Duodenal mucosa (tissue), 2 donors: ENCODE measurements at regions not wholly inside any gene's neighbourhood (a gene's known extent, or its start where the extent isn't known, plus 50 kb on each side); places are given as distances from the start of the nearest gene placed in this dataset.
"Not testable (repeated sequence)": the region's sequence is repeated elsewhere in the genome, so short reads cannot be mapped to it uniquely, and the experiment has no call there.

Experiments used
- H3K27ac ChIP-seq: one replicate; pipeline ENCODE4 v1.7.0; 2013; ENCODE audit warnings: low read depth, low read length
- H3K27me3 ChIP-seq, 2 donors: one replicate each; pipeline ENCODE4 v1.7.0; 2013; ENCODE audit warnings: low read length in 2 of 2, control low read depth in 1 of 2; ENCODE audit not compliant: insufficient read depth in 2 of 2, control insufficient read depth in 1 of 2
- H3K36me3 ChIP-seq, 2 donors: one replicate each; pipeline ENCODE4 v1.7.0; 2013; ENCODE audit warnings: low read length in 2 of 2, control low read depth in 1 of 2; ENCODE audit not compliant: insufficient read depth in 2 of 2, control insufficient read depth in 1 of 2
- H3K4me1 ChIP-seq, 2 donors: one replicate each; pipeline ENCODE4 v1.7.0; 2013; ENCODE audit warnings: low read length in 2 of 2, control low read depth in 1 of 2; ENCODE audit not compliant: insufficient read depth in 2 of 2, control insufficient read depth in 1 of 2
- H3K4me3 ChIP-seq, 2 donors: one replicate each; pipeline ENCODE4 v1.7.0; 2013; ENCODE audit warnings: low read length in 2 of 2, low read depth in 1 of 2
- H3K9ac ChIP-seq, 2 donors: one replicate each; pipeline ENCODE4 v1.7.0; 2013; ENCODE audit warnings: low read length in 2 of 2, low read depth in 1 of 2
- H3K9me3 ChIP-seq, 2 donors: one replicate each; pipeline ENCODE4 v1.7.0; 2013; ENCODE audit warnings: low read length in 2 of 2, control low read depth in 1 of 2; ENCODE audit not compliant: control insufficient read depth in 1 of 2

DNA sequence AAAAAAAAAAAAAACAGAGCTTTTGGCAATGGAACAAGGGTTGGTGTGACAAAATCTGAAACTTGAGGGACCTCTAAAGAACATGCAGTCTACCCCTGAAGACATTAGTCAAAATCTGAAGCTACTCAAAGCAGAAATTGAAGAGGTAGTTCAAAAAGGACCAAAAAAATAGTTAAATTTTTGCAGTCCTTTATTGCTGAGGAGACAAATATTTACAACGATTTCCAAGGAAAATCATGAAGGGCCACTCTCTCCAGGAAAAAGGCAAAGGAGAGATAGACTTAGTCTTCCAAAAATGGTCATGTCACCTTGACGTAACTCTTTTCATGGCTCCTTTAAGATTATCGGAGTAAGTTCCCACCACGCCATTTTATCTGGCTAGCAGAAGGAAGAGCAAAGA is 452.0 kb downstream of the XIRP2 start:
- no peaks in the 10 kb centered on the region for H3K36me3 ChIP-seq
- H3K9me3 ChIP-seq = no peaks in the 10 kb centered on the region
- no peaks in the 10 kb centered on the region for H3K4me1 ChIP-seq
- no peak overlapping the region for H3K4me3 ChIP-seq
- H3K27me3 ChIP-seq = no peaks in the 10 kb centered on the region
- no peak overlapping the region for H3K27ac ChIP-seq
- no peak overlapping the region for H3K9ac ChIP-seq

DNA sequence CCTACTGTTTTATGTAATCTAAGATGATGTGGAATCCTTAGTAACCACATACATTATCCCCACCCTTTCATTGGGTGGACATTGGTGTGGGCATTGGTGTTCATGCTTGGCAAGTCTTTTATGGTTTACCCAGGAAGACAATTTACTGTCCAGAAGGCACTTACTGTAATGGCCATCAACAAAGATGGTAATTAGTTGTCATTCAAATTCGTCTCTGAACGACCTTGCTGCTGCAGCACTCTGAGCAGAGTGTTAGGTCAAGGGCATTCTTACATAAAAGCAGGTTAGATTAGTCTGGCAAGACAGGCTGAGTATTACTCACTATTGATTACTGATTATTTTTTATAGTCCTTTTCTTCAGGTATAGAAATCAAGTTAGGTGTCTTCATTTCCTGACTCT is 447.9 kb downstream of the XIRP2 start:
- H3K9ac ChIP-seq = no peak overlapping the region
- H3K36me3 ChIP-seq = no peaks in the 10 kb centered on the region
- no peak overlapping the region for H3K27ac ChIP-seq
- H3K9me3 ChIP-seq = no peaks in the 10 kb centered on the region
- H3K4me1 ChIP-seq = no peaks in the 10 kb centered on the region
- no peaks in the 10 kb centered on the region for H3K27me3 ChIP-seq
- no peak overlapping the region for H3K4me3 ChIP-seq

- Histone ChIP-seq H3K27ac (no peak overlapping the region), H3K4me1 (no peaks in the 10 kb centered on the region), H3K4me3 (no peak overlapping the region), H3K9me3 (no peaks in the 10 kb centered on the region), H3K36me3 (no peaks in the 10 kb centered on the region), H3K9ac (no peak overlapping the region), H3K27me3 (no peaks in the 10 kb centered on the region)
Measured at GRCh38 chr2:167335541-167335992, 447.3 kb downstream of the XIRP2 start.

GRCh38 chr2:167334146-167334742 is 446.0 kb downstream of the XIRP2 start:
- Histone ChIP-seq H3K4me1 (no peaks in the 10 kb centered on the region), H3K9ac (no peak overlapping the region), H3K4me3 (no peak overlapping the region), H3K27ac (no peak overlapping the region), H3K27me3 (no peaks in the 10 kb centered on the region), H3K9me3 (no peaks in the 10 kb centered on the region), H3K36me3 (no peaks in the 10 kb centered on the region)

- Histone ChIP-seq H3K9me3 (no peaks in the 10 kb centered on the region), H3K9ac (no peak overlapping the region)
Measured at GRCh38 chr2:167333245-167333644, 445.0 kb downstream of the XIRP2 start.

GRCh38 chr2:167332358-167332757 is 444.1 kb downstream of the XIRP2 start:
- Histone ChIP-seq H3K27me3 (no peaks in the 10 kb centered on the region), H3K27ac (no peak overlapping the region), H3K4me1 (no peaks in the 10 kb centered on the region), H3K36me3 (no peaks in the 10 kb centered on the region), H3K4me3 (no peak overlapping the region), H3K9me3 (no peaks in the 10 kb centered on the region), H3K9ac (no peak overlapping the region)

More at GRCh38 chr2:167333245-167333644, 445.0 kb downstream of the XIRP2 start:
- Histone ChIP-seq H3K36me3 (no peaks in the 10 kb centered on the region), H3K4me3 (no peak overlapping the region), H3K27ac (no peak overlapping the region), H3K4me1 (no peaks in the 10 kb centered on the region), H3K27me3 (no peaks in the 10 kb centered on the region)

DNA sequence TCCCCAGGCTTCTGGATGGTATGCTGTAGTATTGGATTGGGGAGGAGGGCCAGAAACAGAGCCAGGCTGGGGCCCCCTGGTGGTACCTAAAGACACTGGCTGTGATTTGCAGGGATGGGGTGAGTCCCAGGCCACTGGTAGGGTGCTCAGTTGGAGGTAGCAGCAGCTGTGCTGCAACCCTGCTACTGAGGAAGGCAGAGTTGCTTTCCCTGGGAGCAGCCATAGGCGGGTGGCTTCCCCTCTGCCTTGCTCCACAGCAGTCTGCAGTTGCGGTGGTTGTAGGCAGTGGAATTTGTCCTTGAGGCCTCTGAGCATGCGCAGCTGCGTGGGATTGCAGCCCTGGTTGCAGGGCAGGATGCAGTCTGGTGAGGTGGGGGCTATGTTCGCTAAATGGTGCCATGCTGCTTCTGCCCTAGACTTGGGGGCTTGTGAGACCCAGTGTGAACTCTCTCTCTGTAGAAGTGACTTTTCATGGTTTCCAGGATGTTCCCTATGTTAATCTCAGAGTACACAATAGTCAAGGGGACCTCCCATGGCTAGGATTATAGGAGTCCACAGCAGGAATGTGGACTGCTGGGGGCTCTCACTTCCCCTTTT is 443.5 kb downstream of the XIRP2 start:
- Histone ChIP-seq H3K36me3 (no peaks in the 10 kb centered on the region), H3K27ac (no peak overlapping the region), H3K4me3 (no peak overlapping the region), H3K9ac (no peak overlapping the region), H3K4me1 (no peaks in the 10 kb centered on the region), H3K9me3 (no peaks in the 10 kb centered on the region), H3K27me3 (no peaks in the 10 kb centered on the region)

GRCh38 chr2:167328808-167329207 is 440.5 kb downstream of the XIRP2 start:
- not testable (repeated sequence) for H3K9ac ChIP-seq, H3K36me3 ChIP-seq, H3K4me3 ChIP-seq, H3K4me1 ChIP-seq, H3K9me3 ChIP-seq, H3K27ac ChIP-seq, H3K27me3 ChIP-seq

- Histone ChIP-seq H3K9ac (no peak overlapping the region), H3K9me3 (no peaks in the 10 kb centered on the region), H3K4me3 (no peak overlapping the region), H3K27me3 (no peaks in the 10 kb centered on the region), H3K27ac (no peak overlapping the region), H3K4me1 (no peaks in the 10 kb centered on the region), H3K36me3 (no peaks in the 10 kb centered on the region)
Measured at GRCh38 chr2:167322795-167323194, 434.5 kb downstream of the XIRP2 start.

GRCh38 chr2:167318581-167318980 is 430.3 kb downstream of the XIRP2 start:
- Histone ChIP-seq H3K4me1 (no peaks in the 10 kb centered on the region), H3K27me3 (no peaks in the 10 kb centered on the region), H3K9ac (no peak overlapping the region), H3K36me3 (no peaks in the 10 kb centered on the region), H3K27ac (no peak overlapping the region), H3K4me3 (no peak overlapping the region), H3K9me3 (no peaks in the 10 kb centered on the region)
